D721Med (cell line): ENCODE measurements at regions not wholly inside any gene's neighbourhood (a gene's known extent, or its start where the extent isn't known, plus 50 kb on each side); places are given as distances from the start of the nearest gene placed in this dataset.
"Not testable (repeated sequence)": the region's sequence is repeated elsewhere in the genome, so short reads cannot be mapped to it uniquely, and the experiment has no call there.

Experiments
- DNase-seq: peaks from one replicate; pipeline ENCODE4 v3.0.0; 2011; ENCODE audit warnings: low spot score; ENCODE audit not compliant: insufficient read length
- FAIRE-seq: peaks from 2 replicates; lab custom pipeline; 2011; peaks lifted over from hg19 to GRCh38; lab: Jason Lieb, UNC
- CTCF ChIP-seq: IDR thresholded peaks from 2 replicates; pipeline ENCODE4 v1.5.1; 2012; ENCODE audit warnings: mild to moderate bottlenecking, control low read depth; ENCODE audit not compliant: insufficient read depth; ENCODE audit errors: missing control alignments

- DNase-seq (no peak), FAIRE-seq (no peak)
- TF ChIP-seq CTCF = no peak
These were observed 1326.3 kb upstream of the GJE1 start for GRCh38 chr6:140806431-140806830.

GRCh38 chr6:140794544-140794943 is 1338.2 kb upstream of the GJE1 start:
- no peak for FAIRE-seq
- no peak for TF ChIP-seq CTCF

DNA sequence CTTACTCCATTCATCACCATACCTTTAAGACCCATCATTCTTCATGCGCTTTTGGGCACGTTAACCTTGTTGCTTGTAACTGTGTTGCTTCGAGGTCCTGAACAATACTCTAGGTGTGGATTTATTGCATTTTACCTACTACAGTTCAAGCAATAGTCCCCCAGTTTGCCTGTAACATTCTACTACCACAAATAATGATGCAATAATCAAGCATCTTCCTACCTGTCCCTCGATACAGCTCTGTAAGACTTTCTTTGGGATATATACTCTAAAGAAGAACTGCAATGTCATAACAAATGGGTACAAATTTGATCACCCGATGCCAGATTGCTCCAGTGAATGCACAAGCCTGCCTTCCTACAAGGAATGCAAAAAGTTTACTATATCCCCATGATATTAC is 1342.6 kb upstream of the GJE1 start:
- TF ChIP-seq CTCF = no peak
- DNase-seq (no peak), FAIRE-seq (no peak)

More at GRCh38 chr6:140794544-140794943, 1338.2 kb upstream of the GJE1 start:
- no peak for DNase-seq

DNA sequence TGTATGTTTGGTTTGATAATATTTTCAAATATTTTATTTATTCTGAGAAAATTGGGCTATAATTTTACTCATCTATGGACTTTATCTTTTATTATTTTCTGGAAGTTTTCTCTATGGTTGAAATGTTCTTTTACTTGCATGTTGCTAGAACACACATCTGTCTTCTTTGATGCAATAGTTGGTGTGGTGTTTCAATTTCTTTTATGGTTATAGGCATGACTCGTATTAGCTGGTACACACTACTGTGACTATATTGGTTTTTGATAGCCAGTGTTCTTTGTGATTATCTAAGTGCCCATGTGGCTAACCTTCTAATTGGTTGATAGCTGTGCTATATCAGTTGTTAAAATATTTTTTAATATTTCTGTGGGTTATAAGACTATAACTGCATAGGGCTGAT is 1343.3 kb upstream of the GJE1 start:
- FAIRE-seq = no peak
- TF ChIP-seq CTCF = no peak
- DNase-seq = no peak

DNA sequence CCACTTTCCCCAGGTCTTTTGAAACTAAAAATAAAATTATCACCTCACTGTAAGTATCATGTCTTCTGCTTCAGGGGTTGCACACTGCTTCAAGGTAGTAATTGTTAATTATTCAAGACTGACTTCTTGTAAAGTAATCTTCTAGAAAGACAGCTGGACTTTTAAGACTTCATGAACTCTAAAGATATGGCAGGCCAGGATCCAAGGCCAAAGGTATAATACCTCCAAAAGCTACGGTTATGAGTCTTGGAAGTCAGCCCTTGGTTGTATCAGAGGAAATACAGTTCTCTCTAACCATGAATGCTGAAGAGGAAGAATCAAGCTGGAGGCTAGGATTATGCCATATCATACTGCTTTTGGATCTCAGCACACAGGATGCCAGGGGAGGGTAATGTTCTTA is 1346.8 kb upstream of the GJE1 start:
- no peak for FAIRE-seq
- no peak for TF ChIP-seq CTCF
- no peak for DNase-seq

GRCh38 chr6:140784573-140784972 is 1348.2 kb upstream of the GJE1 start:
- FAIRE-seq (no peak), DNase-seq (no peak)
- no peak for TF ChIP-seq CTCF

DNA sequence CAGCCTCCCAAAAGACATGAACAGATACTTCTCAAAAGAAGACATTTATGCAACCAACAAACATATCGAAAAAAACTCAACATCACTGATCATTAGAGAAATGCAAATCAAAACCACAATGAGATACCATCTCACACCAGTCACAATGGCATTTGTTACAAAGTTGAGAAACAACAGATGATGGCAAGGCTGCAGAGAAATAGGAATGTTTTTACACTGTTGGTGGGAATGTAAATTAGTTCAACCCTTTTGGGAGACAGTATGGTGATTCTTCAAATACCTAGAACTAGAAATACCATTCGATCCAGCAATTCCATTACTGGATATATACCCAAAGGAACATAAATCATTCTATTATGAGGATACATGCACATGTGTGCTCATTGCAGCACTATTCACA is 1349.2 kb upstream of the GJE1 start:
- FAIRE-seq = not testable (repeated sequence)

DNA sequence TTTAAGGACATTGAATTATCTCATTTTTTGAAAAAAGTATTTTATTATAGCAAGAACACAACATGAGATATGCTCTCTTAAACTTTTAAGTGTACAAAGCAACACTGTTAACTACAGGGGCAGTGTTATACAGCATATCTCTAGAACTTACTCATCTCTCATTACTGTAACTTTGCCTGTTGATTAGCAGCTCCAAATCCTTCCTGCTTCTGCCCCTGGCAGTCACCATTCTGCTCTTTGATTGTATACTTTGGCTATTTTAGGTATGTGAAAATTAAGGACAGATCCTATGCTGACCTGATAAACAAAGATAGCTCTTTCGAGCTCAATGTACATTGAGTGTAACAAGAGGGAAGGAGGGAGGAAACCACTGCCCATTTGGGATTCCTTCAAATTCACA is 1349.8 kb upstream of the GJE1 start:
- TF ChIP-seq CTCF = no peak
- no peak for FAIRE-seq
- DNase-seq = no peak

More for the DNA sequence above, 1349.2 kb upstream of the GJE1 start:
- not testable (repeated sequence) for DNase-seq
